ENCODE measurements at regions not wholly inside any gene's neighbourhood (a gene's known extent, or its start where the extent isn't known, plus 50 kb on each side); places are given as distances from the start of the nearest gene placed in this dataset.

DNA sequence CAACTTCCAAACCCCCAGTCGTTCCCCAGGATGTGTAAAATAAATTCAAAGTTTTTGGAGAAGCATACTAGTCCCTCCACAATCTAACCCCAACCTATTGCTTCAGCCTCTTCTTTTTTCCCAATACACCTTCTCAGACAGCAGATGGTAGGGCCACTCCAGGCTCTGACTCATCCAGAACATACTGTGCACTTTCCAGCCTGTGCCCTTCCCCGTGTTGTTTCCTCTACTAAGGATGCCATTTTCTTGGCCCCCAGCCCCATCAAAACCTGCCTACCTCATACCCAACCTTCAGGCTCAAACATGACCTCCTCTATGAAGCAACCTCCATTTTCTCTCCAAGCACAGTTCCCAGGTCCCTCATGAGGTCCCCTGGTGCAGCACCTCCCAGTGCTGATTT, 669.3 kb downstream of the BCL11A start:
- no peak for TF ChIP-seq CTCF (IDR thresholded peaks at IDR 0.05; ENCODE audit: low read depth, low read length)
- Histone ChIP-seq H3K4me3 (no peak overlapping the region), H3K4me1 (ENCODE audit: low read depth) (no peaks in the 10 kb centered on the region), H3K36me3 (no peaks in the 10 kb centered on the region), H3K9me3 (ENCODE audit: low read depth) (no peaks in the 10 kb centered on the region), H3K27me3 (no peaks in the 10 kb centered on the region), H3K27ac (no peak overlapping the region)
- no peak for DNase-seq (ENCODE audit: low read depth in 1 of 2, low spot score in 1 of 2)

DNA sequence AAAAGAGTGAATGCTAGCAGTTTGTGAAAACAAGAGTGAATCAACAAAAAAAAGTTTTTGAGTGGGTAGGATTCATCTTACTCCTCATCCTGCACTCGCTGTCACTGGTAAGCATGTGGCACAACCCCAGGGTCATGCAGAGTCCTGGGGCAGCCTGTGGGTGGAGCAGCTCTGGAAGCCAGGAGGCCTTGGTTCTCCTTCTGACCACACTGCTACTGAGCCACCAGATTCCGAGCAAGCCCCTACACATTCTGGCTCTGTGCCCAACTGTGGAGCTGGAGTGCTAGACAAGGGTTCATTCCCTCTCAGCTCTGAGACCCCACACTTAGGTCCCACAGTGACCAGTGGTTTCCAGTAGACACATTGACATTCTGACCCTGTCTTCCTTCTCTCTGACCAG, 670.6 kb downstream of the BCL11A start:
- Histone ChIP-seq H3K4me3 (no peak overlapping the region), H3K9me3 (ENCODE audit: low read depth) (no peaks in the 10 kb centered on the region), H3K4me1 (ENCODE audit: low read depth) (no peaks in the 10 kb centered on the region), H3K36me3 (no peaks in the 10 kb centered on the region), H3K27ac (no peak overlapping the region), H3K27me3 (no peaks in the 10 kb centered on the region)
- no peak for DNase-seq (ENCODE audit: low read depth in 1 of 2, low spot score in 1 of 2)
- TF ChIP-seq CTCF (IDR thresholded peaks at IDR 0.05; ENCODE audit: low read depth, low read length) = no peak

- Histone ChIP-seq H3K4me3 (no peak overlapping the region), H3K36me3 (no peaks in the 10 kb centered on the region), H3K27ac (no peak overlapping the region), H3K27me3 (no peaks in the 10 kb centered on the region), H3K4me1 (ENCODE audit: low read depth) (no peaks in the 10 kb centered on the region), H3K9me3 (ENCODE audit: low read depth) (no peaks in the 10 kb centered on the region)
- TF ChIP-seq CTCF (IDR thresholded peaks at IDR 0.05; ENCODE audit: low read depth, low read length) = no peak
- DNase-seq (ENCODE audit: low read depth in 1 of 2, low spot score in 1 of 2) = no peak
Observed at GRCh38 chr2:59882279-59882678, 671.2 kb downstream of the BCL11A start.

DNA sequence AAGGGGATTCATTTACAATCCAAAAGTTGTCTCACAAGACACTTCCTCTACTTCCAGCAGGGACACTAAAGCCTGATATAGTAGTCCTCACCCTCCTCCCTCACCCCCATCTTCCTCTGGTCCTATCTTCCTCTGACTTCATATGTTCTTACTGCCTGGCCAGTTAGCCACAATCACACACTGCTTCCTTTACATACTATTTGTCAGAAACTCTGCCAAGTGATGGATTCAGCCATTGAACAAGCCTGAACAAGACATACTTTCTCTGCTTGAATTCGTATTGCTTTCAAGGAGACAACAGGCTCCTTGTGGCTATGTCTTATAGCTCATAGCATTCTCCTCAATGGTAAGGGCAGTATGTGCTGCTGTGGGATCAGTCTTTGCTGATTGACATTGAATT, 672.2 kb downstream of the BCL11A start:
- no peak for TF ChIP-seq CTCF (IDR thresholded peaks at IDR 0.05; ENCODE audit: low read depth, low read length)
- no peak overlapping the region for H3K4me3 ChIP-seq
- H3K27ac ChIP-seq = no peak overlapping the region

GRCh38 chr2:59879700-59880131, 673.7 kb downstream of the BCL11A start:
- Histone ChIP-seq H3K9me3 (ENCODE audit: low read depth) (no peaks in the 10 kb centered on the region), H3K27ac (no peak overlapping the region), H3K4me1 (ENCODE audit: low read depth) (no peaks in the 10 kb centered on the region), H3K36me3 (no peaks in the 10 kb centered on the region), H3K4me3 (no peak overlapping the region), H3K27me3 (no peaks in the 10 kb centered on the region)
- no peak for TF ChIP-seq CTCF (IDR thresholded peaks at IDR 0.05; ENCODE audit: low read depth, low read length)
- DNase-seq (ENCODE audit: low read depth in 1 of 2, low spot score in 1 of 2) = no peak

More for the DNA sequence above, 672.2 kb downstream of the BCL11A start:
- no peaks in the 10 kb centered on the region for H3K9me3 ChIP-seq (ENCODE audit: low read depth)
- DNase-seq (ENCODE audit: low read depth in 1 of 2, low spot score in 1 of 2) = no peak
- H3K36me3 ChIP-seq = no peaks in the 10 kb centered on the region
- no peaks in the 10 kb centered on the region for H3K4me1 ChIP-seq (ENCODE audit: low read depth)
- no peaks in the 10 kb centered on the region for H3K27me3 ChIP-seq

DNA sequence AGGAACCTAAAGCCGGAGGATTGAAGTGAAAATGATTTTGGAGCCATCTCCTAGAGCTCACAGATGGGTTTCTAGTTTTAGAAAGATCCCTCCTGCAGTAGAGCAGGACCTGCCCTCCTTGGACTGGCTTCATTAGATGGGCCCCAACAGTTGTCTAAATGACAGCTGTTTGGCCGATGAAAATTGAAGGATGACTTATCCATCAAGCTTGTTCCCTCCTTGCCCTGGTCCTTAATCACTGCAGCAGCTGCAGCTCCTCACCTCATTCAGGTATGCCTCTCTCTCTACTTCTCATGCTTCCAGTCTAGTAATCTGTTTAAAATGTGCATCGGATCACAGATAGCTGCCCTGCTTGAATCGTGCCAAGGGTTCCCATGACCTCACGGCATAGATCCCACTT, 677.6 kb downstream of the BCL11A start:
- H3K36me3 ChIP-seq = no peaks in the 10 kb centered on the region
- H3K9me3 ChIP-seq (ENCODE audit: low read depth) = no peaks in the 10 kb centered on the region
- TF ChIP-seq CTCF (IDR thresholded peaks at IDR 0.05; ENCODE audit: low read depth, low read length) = no peak
- no peak for DNase-seq (ENCODE audit: low read depth in 1 of 2, low spot score in 1 of 2)
- no peak overlapping the region for H3K4me3 ChIP-seq
- H3K27ac ChIP-seq = no peak overlapping the region
- H3K27me3 ChIP-seq = no peaks in the 10 kb centered on the region
- no peaks in the 10 kb centered on the region for H3K4me1 ChIP-seq (ENCODE audit: low read depth)
